ENCODE measurements at regions not wholly inside any gene's neighbourhood (a gene's known extent, or its start where the extent isn't known, plus 50 kb on each side); places are given as distances from the start of the nearest gene placed in this dataset.

DNA sequence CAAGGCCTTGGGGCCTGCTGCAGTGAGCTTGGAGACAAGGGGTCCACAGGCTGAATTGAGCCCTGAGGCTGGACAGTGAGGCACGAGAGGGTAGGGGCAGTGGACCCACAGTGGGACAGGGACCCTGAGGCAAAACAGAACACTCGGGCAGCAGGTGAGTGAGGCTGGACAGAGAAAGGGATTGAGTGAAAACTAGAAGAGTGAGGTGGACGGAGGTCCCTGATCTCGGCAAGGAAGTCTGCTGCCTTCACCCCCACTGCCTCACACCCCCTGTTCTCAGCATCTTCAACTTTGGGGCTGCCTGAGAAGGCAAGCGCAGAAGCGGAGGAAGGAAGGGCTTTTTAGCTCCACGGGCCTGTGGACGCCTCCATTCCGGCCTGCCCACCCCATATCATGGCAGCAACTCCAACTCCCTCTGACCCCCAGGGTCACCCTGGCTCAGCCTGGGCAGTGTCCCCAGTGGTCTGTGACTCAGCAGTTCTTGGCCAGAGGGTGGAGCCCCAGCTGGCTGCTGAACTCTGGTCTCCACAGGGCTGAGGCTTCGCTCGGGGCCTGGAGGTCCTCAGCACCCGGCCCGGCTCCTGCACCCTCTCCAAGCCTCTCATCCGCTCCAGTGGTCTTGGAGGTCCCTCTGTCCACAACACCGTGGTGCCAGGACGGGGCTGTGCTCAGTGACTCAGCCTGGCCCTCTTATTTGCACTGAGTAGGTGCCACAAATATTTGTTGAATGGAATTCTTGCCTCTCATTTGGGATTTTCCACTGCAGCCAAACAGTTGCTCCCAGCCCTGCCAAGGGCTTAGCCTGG is 60.0 kb upstream of the EPS8L3 start (continued):
- TF ChIP-seq HNRNPK (IDR thresholded peaks at IDR 0.05; ENCODE audit: low read depth, low read length, poor library complexity, severe bottlenecking) (no peak), AFF4 (CRISPR knock-in tag; IDR thresholded peaks at IDR 0.05) (0 out of 2 replicates have a peak, but pooled peaks have one; percentile 38), ISL2 (CRISPR knock-in tag; IDR thresholded peaks at IDR 0.05) (0 out of 2 replicates have a peak, but pooled peaks have one; percentile 21), MEF2D (CRISPR knock-in tag; IDR thresholded peaks at IDR 0.05) (peak; percentile 49; the same call in 1 of the 2 replicates), FOXC1 (CRISPR knock-in tag; IDR thresholded peaks at IDR 0.05; ENCODE audit: borderline replicate concordance) (0 out of 2 replicates have a peak, but pooled peaks have one; percentile 13), GZF1 (CRISPR knock-in tag; IDR thresholded peaks at IDR 0.05) (0 out of 2 replicates have a peak, but pooled peaks have one; percentile 42), ZNF614 (CRISPR knock-in tag; IDR thresholded peaks at IDR 0.05; ENCODE audit: borderline replicate concordance) (peak; percentile 78), KDM3A (CRISPR knock-in tag; IDR thresholded peaks at IDR 0.05; ENCODE audit: low read depth) (peak; percentile 80; the same call in 1 of the 2 replicates), HNF4G (IDR thresholded peaks at IDR 0.05; ENCODE audit: borderline replicate concordance, low read depth, low read length) (peak; percentile 67), HNF4G (CRISPR knock-in tag; IDR thresholded peaks at IDR 0.05; ENCODE audit: borderline replicate concordance, low read depth) (peak; percentile 85), RXRB (CRISPR knock-in tag; IDR thresholded peaks at IDR 0.05; ENCODE audit: borderline replicate concordance) (peak; percentile 75), ZNF441 (CRISPR knock-in tag; IDR thresholded peaks at IDR 0.05; ENCODE audit: borderline replicate concordance) (peak; percentile 60; the same call in 1 of the 2 replicates), HMG20B (CRISPR knock-in tag; conservative IDR thresholded peaks at IDR 0.05) (0 out of 2 replicates have a peak, but pooled peaks have one; percentile 45)
- TF ChIP-seq, protein P1, sequence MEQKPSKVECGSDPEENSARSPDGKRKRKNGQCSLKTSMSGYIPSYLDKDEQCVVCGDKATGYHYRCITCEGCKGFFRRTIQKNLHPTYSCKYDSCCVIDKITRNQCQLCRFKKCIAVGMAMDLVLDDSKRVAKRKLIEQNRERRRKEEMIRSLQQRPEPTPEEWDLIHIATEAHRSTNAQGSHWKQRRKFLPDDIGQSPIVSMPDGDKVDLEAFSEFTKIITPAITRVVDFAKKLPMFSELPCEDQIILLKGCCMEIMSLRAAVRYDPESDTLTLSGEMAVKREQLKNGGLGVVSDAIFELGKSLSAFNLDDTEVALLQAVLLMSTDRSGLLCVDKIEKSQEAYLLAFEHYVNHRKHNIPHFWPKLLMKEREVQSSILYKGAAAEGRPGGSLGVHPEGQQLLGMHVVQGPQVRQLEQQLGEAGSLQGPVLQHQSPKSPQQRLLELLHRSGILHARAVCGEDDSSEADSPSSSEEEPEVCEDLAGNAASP (CRISPR knock-in tag; IDR thresholded peaks at IDR 0.05; ENCODE audit: borderline replicate concordance): peak; percentile 82; the same call in 1 of the 2 replicates
- TF ChIP-seq, protein P2, sequence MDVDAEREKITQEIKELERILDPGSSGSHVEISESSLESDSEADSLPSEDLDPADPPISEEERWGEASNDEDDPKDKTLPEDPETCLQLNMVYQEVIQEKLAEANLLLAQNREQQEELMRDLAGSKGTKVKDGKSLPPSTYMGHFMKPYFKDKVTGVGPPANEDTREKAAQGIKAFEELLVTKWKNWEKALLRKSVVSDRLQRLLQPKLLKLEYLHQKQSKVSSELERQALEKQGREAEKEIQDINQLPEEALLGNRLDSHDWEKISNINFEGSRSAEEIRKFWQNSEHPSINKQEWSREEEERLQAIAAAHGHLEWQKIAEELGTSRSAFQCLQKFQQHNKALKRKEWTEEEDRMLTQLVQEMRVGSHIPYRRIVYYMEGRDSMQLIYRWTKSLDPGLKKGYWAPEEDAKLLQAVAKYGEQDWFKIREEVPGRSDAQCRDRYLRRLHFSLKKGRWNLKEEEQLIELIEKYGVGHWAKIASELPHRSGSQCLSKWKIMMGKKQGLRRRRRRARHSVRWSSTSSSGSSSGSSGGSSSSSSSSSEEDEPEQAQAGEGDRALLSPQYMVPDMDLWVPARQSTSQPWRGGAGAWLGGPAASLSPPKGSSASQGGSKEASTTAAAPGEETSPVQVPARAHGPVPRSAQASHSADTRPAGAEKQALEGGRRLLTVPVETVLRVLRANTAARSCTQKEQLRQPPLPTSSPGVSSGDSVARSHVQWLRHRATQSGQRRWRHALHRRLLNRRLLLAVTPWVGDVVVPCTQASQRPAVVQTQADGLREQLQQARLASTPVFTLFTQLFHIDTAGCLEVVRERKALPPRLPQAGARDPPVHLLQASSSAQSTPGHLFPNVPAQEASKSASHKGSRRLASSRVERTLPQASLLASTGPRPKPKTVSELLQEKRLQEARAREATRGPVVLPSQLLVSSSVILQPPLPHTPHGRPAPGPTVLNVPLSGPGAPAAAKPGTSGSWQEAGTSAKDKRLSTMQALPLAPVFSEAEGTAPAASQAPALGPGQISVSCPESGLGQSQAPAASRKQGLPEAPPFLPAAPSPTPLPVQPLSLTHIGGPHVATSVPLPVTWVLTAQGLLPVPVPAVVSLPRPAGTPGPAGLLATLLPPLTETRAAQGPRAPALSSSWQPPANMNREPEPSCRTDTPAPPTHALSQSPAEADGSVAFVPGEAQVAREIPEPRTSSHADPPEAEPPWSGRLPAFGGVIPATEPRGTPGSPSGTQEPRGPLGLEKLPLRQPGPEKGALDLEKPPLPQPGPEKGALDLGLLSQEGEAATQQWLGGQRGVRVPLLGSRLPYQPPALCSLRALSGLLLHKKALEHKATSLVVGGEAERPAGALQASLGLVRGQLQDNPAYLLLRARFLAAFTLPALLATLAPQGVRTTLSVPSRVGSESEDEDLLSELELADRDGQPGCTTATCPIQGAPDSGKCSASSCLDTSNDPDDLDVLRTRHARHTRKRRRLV (CRISPR knock-in tag; IDR thresholded peaks at IDR 0.05): no peak
